H1 (cell line): ENCODE measurements at regions not wholly inside any gene's neighbourhood (a gene's known extent, or its start where the extent isn't known, plus 50 kb on each side); places are given as distances from the start of the nearest gene placed in this dataset.
A peak's percentile ranks its signal among the peaks of the same experiment; 100 is the strongest.

ENCODE experiments used
- CTCF ChIA-PET: fragments of 300-600 bp; sonication (Branson Sonifier 250); formaldehyde crosslinking; loops from one replicate; lab custom pipeline; 2021; ENCODE audit not compliant: partially characterized antibody; lab: Charles Lee
- POLR2A ChIA-PET: fragments of 300-600 bp; sonication (Branson Sonifier 250); formaldehyde crosslinking; loops from one replicate; lab custom pipeline; 2021; ENCODE audit warnings: inconsistent platforms; ENCODE audit not compliant: partially characterized antibody; lab: Charles Lee
- DNase-seq, 2 experiments: peaks; one replicate each; pipeline versions ENCODE4 v3.0.0 to v3.0.0-alpha.2; 2010 to 2022; ENCODE audit warnings: low spot score in 2 of 2, low read depth in 1 of 2, mixed read lengths in 1 of 2
- FAIRE-seq: peaks from 2 replicates; lab custom pipeline; 2011; peaks lifted over from hg19 to GRCh38; lab: Jason Lieb, UNC
- H2AFZ ChIP-seq: 2 replicates; pipeline ENCODE4 v1.8.1; 2012; ENCODE audit warnings: low read length, inconsistent platforms
- H2AK5ac ChIP-seq: 2 replicates; pipeline ENCODE4 v1.6.1; 2013; ENCODE audit warnings: low read depth, low read length
- H2BK120ac ChIP-seq: replicated peaks from 2 replicates; pipeline ENCODE3; 2013; ENCODE audit warnings: low read depth, low read length, inconsistent platforms
- H2BK12ac ChIP-seq: 2 replicates; pipeline ENCODE4 v1.6.1; 2013; ENCODE audit warnings: low read depth, low read length
- H2BK15ac ChIP-seq: 2 replicates; pipeline ENCODE4 v1.6.1; 2013; ENCODE audit warnings: low read length
- H2BK20ac ChIP-seq: 2 replicates; pipeline ENCODE4 v1.6.1; 2013; ENCODE audit warnings: low read length
- H2BK5ac ChIP-seq: 2 replicates; pipeline ENCODE4 v1.6.1; 2013; ENCODE audit warnings: low read depth, low read length
- H3K14ac ChIP-seq: 2 replicates; pipeline ENCODE4 v1.6.1; 2013; ENCODE audit warnings: inconsistent platforms; ENCODE audit not compliant: insufficient read length
- H3K18ac ChIP-seq: 2 replicates; pipeline ENCODE4 v1.6.1; 2013; ENCODE audit warnings: low read length; ENCODE audit errors: extremely low read depth
- H3K23ac ChIP-seq: 2 replicates; pipeline ENCODE4 v1.6.1; 2013; ENCODE audit warnings: inconsistent platforms; ENCODE audit not compliant: insufficient read length
- H3K23me2 ChIP-seq: 2 replicates; pipeline ENCODE4 v1.6.1; 2013; ENCODE audit warnings: low read depth, low read length
- H3K27ac ChIP-seq: 2 replicates; pipeline ENCODE4 v1.6.1; 2011; ENCODE audit warnings: low read depth, low read length, inconsistent platforms
- H3K27me3 ChIP-seq, 4 experiments: replicated peaks in 1 of 4; 1 replicate in 1 of 4; 2 replicates in 3 of 4; pipeline versions ENCODE4 v1.6.1 to v1.8.1; 2011 to 2013; ENCODE audit warnings: low read length in 3 of 4, mild to moderate bottlenecking in 3 of 4, inconsistent platforms in 2 of 4, mixed read lengths in 2 of 4, moderate library complexity in 1 of 4; ENCODE audit not compliant: control insufficient read depth in 3 of 4, insufficient read depth in 3 of 4; ENCODE audit errors: extremely low read depth in 1 of 4
- H3K36me3 ChIP-seq, 4 experiments: 2 replicates each; pipeline versions ENCODE4 v1.6.1 to v1.8.1; 2011 to 2013; ENCODE audit warnings: mild to moderate bottlenecking in 4 of 4, low read length in 3 of 4, moderate library complexity in 2 of 4, control low read depth in 1 of 4, inconsistent platforms in 1 of 4; ENCODE audit not compliant: insufficient read depth in 4 of 4, control insufficient read depth in 2 of 4
- H3K4ac ChIP-seq: replicated peaks from 2 replicates; pipeline ENCODE3; 2013; ENCODE audit warnings: low read length, low read depth, mixed read lengths, inconsistent platforms; ENCODE audit not compliant: insufficient read length
- H3K4me1 ChIP-seq, 4 experiments: replicated peaks in 1 of 4; 1 replicate in 1 of 4; 2 replicates in 3 of 4; pipeline versions ENCODE4 v1.6.1 to v1.8.1; 2011 to 2013; ENCODE audit warnings: low read length in 3 of 4, inconsistent platforms in 2 of 4, mixed read lengths in 1 of 4; ENCODE audit not compliant: insufficient read depth in 4 of 4, control insufficient read depth in 3 of 4
- H3K4me2 ChIP-seq, 2 experiments: 2 replicates each; pipeline versions ENCODE4 v1.6.1 to v1.8.1; 2011 to 2013; ENCODE audit warnings: low read depth in 2 of 2, low read length in 2 of 2, control low read depth in 1 of 2, inconsistent platforms in 1 of 2, mild to moderate bottlenecking in 1 of 2; ENCODE audit not compliant: insufficient read depth in 1 of 2
- H3K4me3 ChIP-seq, 4 experiments: fragments of 200-600, 300-600 bp in 1 of 4; sonication (generic), shearing (Covaris generic), sonication (Bioruptor Twin) in 1 of 4; 2 replicates each; pipeline versions ENCODE4 v1.5.1 to v1.8.1; 2011 to 2016; ENCODE audit warnings: low read length in 4 of 4, low read depth in 3 of 4, control low read depth in 2 of 4, inconsistent platforms in 2 of 4, mild to moderate bottlenecking in 2 of 4, mixed read lengths in 1 of 4, moderate library complexity in 1 of 4; ENCODE audit not compliant: insufficient read depth in 2 of 4; ENCODE audit errors: extremely low read depth in 1 of 4
- H3K56ac ChIP-seq: replicated peaks from 2 replicates; pipeline ENCODE3; 2013; ENCODE audit warnings: low read depth, mild to moderate bottlenecking, mixed read lengths, low read length, inconsistent platforms; ENCODE audit not compliant: insufficient read length
- H3K79me1 ChIP-seq: 2 replicates; pipeline ENCODE4 v1.6.1; 2013; ENCODE audit warnings: low read depth, low read length, control low read depth
- H3K79me2 ChIP-seq, 2 experiments: 2 replicates each; pipeline versions ENCODE4 v1.6.1 to v1.8.1; 2012 to 2013; ENCODE audit warnings: low read length in 2 of 2, mild to moderate bottlenecking in 2 of 2, inconsistent platforms in 1 of 2; ENCODE audit not compliant: insufficient read depth in 2 of 2, control insufficient read depth in 1 of 2
- H3K9ac ChIP-seq, 4 experiments: replicated peaks in 1 of 4; 1 replicate in 1 of 4; 2 replicates in 3 of 4; pipeline versions ENCODE4 v1.6.1 to v1.8.1; 2011 to 2013; ENCODE audit warnings: low read depth in 3 of 4, low read length in 3 of 4, control low read depth in 2 of 4, mild to moderate bottlenecking in 2 of 4, moderate library complexity in 2 of 4, inconsistent platforms in 1 of 4; ENCODE audit errors: extremely low read depth in 1 of 4
- H3K9me3 ChIP-seq, 2 experiments: 2 replicates each; pipeline versions ENCODE4 v1.6.1 to v1.8.1; 2012 to 2013; ENCODE audit warnings: mild to moderate bottlenecking in 2 of 2, moderate library complexity in 2 of 2, control low read depth in 1 of 2, inconsistent platforms in 1 of 2, low read depth in 1 of 2, low read length in 1 of 2, mixed read lengths in 1 of 2; ENCODE audit not compliant: insufficient read depth in 2 of 2
- H4K20me1 ChIP-seq, 2 experiments: replicated peaks in 1 of 2; 2 replicates each; pipeline versions ENCODE3 to v1.8.1; 2011 to 2013; ENCODE audit warnings: inconsistent platforms in 2 of 2, low read length in 2 of 2, mild to moderate bottlenecking in 1 of 2; ENCODE audit not compliant: insufficient read depth in 2 of 2, control insufficient read depth in 1 of 2
- H4K5ac ChIP-seq: 2 replicates; pipeline ENCODE4 v1.6.1; 2013; ENCODE audit warnings: low read length, low read depth, mixed read lengths, inconsistent platforms; ENCODE audit not compliant: insufficient read length
- H4K8ac ChIP-seq: 2 replicates; pipeline ENCODE4 v1.8.0; 2013; ENCODE audit warnings: mild to moderate bottlenecking, moderate library complexity, low read length, inconsistent platforms; ENCODE audit not compliant: insufficient read depth; ENCODE audit errors: extremely low read depth
- H4K91ac ChIP-seq: replicated peaks from 2 replicates; pipeline ENCODE3; 2013; ENCODE audit warnings: low read length, mixed read lengths, inconsistent platforms; ENCODE audit not compliant: insufficient read length
- ASH2L ChIP-seq: fragments of 200-600, 300-600 bp; sonication (generic); IDR thresholded peaks from one replicate; pipeline ENCODE4 v1.7.1; 2017; ENCODE audit warnings: low read length
- CHD1 ChIP-seq: IDR thresholded peaks from 2 replicates; pipeline ENCODE4 v1.6.1; 2012; ENCODE audit warnings: low read depth, low read length, improper control_type of control experiment
- GTF2F1 ChIP-seq: IDR thresholded peaks from 2 replicates; pipeline ENCODE4 v1.6.1; 2012; ENCODE audit warnings: low read depth, low read length, improper control_type of control experiment, borderline replicate concordance
- NRF1 ChIP-seq: IDR thresholded peaks from 2 replicates; pipeline ENCODE4 v1.6.1; 2011; ENCODE audit warnings: mild to moderate bottlenecking, low read depth, low read length, improper control_type of control experiment
- PHF8 ChIP-seq: fragments of 200-600 bp; sonication (generic); conservative IDR thresholded peaks from 2 replicates; pipeline ENCODE4 v1.7.1; 2012; ENCODE audit warnings: low read depth, mild to moderate bottlenecking, inconsistent platforms, low read length, moderate library complexity
- POU5F1 ChIP-seq: IDR thresholded peaks from 2 replicates; pipeline ENCODE4 v1.6.1; 2011; ENCODE audit warnings: low read depth, mild to moderate bottlenecking, low read length, moderate library complexity
- SIX5 ChIP-seq: IDR thresholded peaks from 2 replicates; pipeline ENCODE4 v1.6.1; 2011; ENCODE audit warnings: mild to moderate bottlenecking, low read depth, low read length
- YY1 ChIP-seq: IDR thresholded peaks from 2 replicates; pipeline ENCODE4 v1.6.1; 2011; ENCODE audit warnings: low read depth, mild to moderate bottlenecking, low read length
- WGBS, 2 experiments: shearing (Covaris generic) in 1 of 2; methylation state at CpG; one replicate each; pipeline versions ENCODE4 v1.1.6 to v1.1.7; 2013 to 2015; ENCODE audit warnings: low lambda C conversion rate in 2 of 2, mixed read lengths in 2 of 2, inconsistent platforms in 1 of 2, low coverage in 1 of 2, missing lambda C conversion rate in 1 of 2; ENCODE audit not compliant: insufficient replicate concordance in 2 of 2, insufficient coverage in 1 of 2, insufficient read length in 1 of 2; ENCODE audit errors: extremely low coverage in 1 of 2, missing lambda C conversion rate in 1 of 2; 5-methylcytosine and 5-hydroxymethylcytosine counted together

- Histone ChIP-seq H2AFZ (peak overlapping the region; percentile 67), H4K8ac (no peak overlapping the region)
- CTCF ChIA-PET, result interaction anchor here (1.4 kb wide), 2 partner anchors 11 to 69 kb away, joined by 3 read pairs; no protein-coding TSS in a partner anchor
Observed at GRCh38 chr15:61764141-61764540, 296.1 kb downstream of the VPS13C start.

More at GRCh38 chr15:61764141-61764540, 296.1 kb downstream of the VPS13C start:
- Histone ChIP-seq H2BK20ac (no peak overlapping the region), H3K4me2 (no peak overlapping the region), H3K9me3 (no peaks in the 10 kb centered on the region), H2BK5ac (no peak overlapping the region), H3K14ac (no peak overlapping the region), H2AK5ac (0 out of 2 replicates have a peak overlapping the region, but pooled peaks have one; percentile 4), H3K4me1 (peaks cover 0 to 2% (median 0%) of the 10 kb centered on the region in 4 experiments; a peak in 1 of 7 replicates), H3K27me3 (no peaks in the 10 kb centered on the region), H3K36me3 (no peaks in the 10 kb centered on the region), H4K91ac (no peak overlapping the region), H2BK120ac (no peak overlapping the region), H3K79me2 (no peaks in the 10 kb centered on the region), H3K9ac (no peak overlapping the region), H3K4ac (no peak overlapping the region), H4K5ac (no peak overlapping the region), H3K79me1 (no peaks in the 10 kb centered on the region), H3K18ac (no peak overlapping the region; the same call in 1 of the 2 replicates), H4K20me1 (no peaks in the 10 kb centered on the region), H3K23ac (no peak overlapping the region), H3K56ac (no peak overlapping the region), H2BK12ac (no peak overlapping the region), H2BK15ac (no peak overlapping the region), H3K4me3 (no peak overlapping the region), H3K23me2 (no peaks in the 10 kb centered on the region), H3K27ac (no peak overlapping the region)
- WGBS, 2 experiments, result 76% methylated on average over 3 of the region's 3 CpGs; no CpG with 5 or more reads in 1 of the 2 experiments
- no peak for TF ChIP-seq YY1
- no peak for TF ChIP-seq SIX5
- TF ChIP-seq ASH2L, result no peak
- no peak for TF ChIP-seq PHF8
- no peak for TF ChIP-seq CHD1
- TF ChIP-seq POU5F1, result no peak
- no peak for TF ChIP-seq NRF1
- no peak for TF ChIP-seq GTF2F1
- POLR2A ChIA-PET, result no interaction called here
- FAIRE-seq (no peak), DNase-seq (no peak)
